ENCODE measurements at regions not wholly inside any gene's neighbourhood (a gene's known extent, or its start where the extent isn't known, plus 50 kb on each side); places are given as distances from the start of the nearest gene placed in this dataset.
"Not testable (repeated sequence)": the region's sequence is repeated elsewhere in the genome, so short reads cannot be mapped to it uniquely, and the experiment has no call there.

DNA sequence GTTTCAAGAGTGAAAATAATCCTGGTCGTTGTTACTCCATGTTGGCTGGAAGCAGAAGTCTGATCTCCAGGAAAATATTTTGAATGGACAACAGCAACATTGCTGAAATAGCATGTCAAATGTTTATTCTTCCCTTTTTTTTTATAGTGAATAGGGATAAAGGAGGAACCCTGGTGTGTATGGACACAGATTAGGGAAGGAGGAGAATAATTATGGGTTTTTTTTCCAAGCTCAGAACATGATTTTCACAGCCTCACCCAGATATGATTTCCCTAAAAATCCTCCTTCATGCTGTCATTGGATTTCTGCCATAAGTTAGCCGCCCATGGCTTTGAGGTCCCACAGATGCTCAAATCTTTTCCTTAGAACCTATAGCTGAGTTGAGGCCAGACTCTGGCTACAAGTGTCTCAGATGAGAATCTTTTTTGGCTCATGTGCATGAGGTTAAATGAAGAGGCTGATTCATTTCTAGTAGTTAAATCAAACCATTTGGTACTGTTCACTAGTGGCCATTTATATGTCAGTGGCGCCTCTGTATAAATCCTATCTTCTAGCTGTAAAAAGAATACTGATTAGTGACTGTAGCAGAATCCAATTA is 65.5 kb upstream of the LIFR start:
- no peak overlapping the region for H3K27ac ChIP-seq (ENCODE audit: extremely low read depth, low read depth, low read length)
- no peaks in the 10 kb centered on the region; the same call in 1 of the 2 replicates for H3K9me3 ChIP-seq (ENCODE audit: control insufficient read depth, insufficient read depth, low read depth, low read length)
- H3K4me1 ChIP-seq (ENCODE audit: control insufficient read depth, insufficient read depth, low read length): no peaks in the 10 kb centered on the region
- POLR2A ChIA-PET: no interaction called here
- no peak overlapping the region for H3K4me3 ChIP-seq (ENCODE audit: low read depth, low read length)
- CTCF ChIA-PET: interaction anchor here (0.5 to 0.8 kb wide), 3 partner anchors 15 to 158 kb away, joined by 3 to 7 read pairs (median 4); no protein-coding TSS in a partner anchor
- H3K36me3 ChIP-seq (ENCODE audit: control insufficient read depth in 2 of 2, insufficient read depth in 1 of 2, low read length in 2 of 2): no peaks in the 10 kb centered on the region
- TF ChIP-seq ZNF621 (tag by site-specific recombination; IDR thresholded peaks at IDR 0.05): no peak
- no peak for TF ChIP-seq GLI4 (tag by site-specific recombination; IDR thresholded peaks at IDR 0.05)
- no peak for TF ChIP-seq KLF16 (tag by site-specific recombination; IDR thresholded peaks at IDR 0.05)
- TF ChIP-seq HOXC10 (CRISPR knock-in tag; IDR thresholded peaks at IDR 0.05): no peak
- no peak for TF ChIP-seq ZNF623 (tag by site-specific recombination; IDR thresholded peaks at IDR 0.05)
- no peak for TF ChIP-seq ZNF777 (tag by site-specific recombination; IDR thresholded peaks at IDR 0.05; ENCODE audit: borderline replicate concordance)
- no peak for TF ChIP-seq SP7 (tag by site-specific recombination; IDR thresholded peaks at IDR 0.05)
- TF ChIP-seq, protein P1, sequence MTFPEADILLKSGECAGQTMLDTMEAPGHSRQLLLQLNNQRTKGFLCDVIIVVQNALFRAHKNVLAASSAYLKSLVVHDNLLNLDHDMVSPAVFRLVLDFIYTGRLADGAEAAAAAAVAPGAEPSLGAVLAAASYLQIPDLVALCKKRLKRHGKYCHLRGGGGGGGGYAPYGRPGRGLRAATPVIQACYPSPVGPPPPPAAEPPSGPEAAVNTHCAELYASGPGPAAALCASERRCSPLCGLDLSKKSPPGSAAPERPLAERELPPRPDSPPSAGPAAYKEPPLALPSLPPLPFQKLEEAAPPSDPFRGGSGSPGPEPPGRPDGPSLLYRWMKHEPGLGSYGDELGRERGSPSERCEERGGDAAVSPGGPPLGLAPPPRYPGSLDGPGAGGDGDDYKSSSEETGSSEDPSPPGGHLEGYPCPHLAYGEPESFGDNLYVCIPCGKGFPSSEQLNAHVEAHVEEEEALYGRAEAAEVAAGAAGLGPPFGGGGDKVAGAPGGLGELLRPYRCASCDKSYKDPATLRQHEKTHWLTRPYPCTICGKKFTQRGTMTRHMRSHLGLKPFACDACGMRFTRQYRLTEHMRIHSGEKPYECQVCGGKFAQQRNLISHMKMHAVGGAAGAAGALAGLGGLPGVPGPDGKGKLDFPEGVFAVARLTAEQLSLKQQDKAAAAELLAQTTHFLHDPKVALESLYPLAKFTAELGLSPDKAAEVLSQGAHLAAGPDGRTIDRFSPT (tag by site-specific recombination; IDR thresholded peaks at IDR 0.05): no peak
- TF ChIP-seq ZNF394 (tag by site-specific recombination; IDR thresholded peaks at IDR 0.05; ENCODE audit: borderline replicate concordance): no peak

DNA sequence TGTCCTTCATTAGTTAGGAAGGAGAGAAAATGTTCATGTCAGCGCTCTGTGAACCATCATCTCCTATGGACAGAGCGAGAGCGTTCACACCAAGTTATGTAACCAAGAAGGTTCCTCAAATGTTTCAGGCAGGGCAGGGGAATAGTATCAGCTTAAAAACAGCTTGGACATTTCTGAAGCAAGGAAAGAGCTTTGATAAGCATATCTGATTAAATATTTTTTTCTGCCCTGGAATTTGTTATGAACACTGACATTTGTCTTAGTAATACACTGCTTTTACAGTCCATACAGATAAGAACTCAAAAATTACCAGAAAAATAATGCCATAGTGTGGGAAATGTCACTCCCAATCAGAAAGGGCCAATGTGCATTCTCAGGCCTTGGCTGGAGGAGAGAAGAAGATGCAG is 66.3 kb upstream of the LIFR start:
- no peak overlapping the region for H3K4me3 ChIP-seq (ENCODE audit: low read depth, low read length)
- no peak overlapping the region for H3K27ac ChIP-seq (ENCODE audit: extremely low read depth, low read depth, low read length)
- no peaks in the 10 kb centered on the region for H3K36me3 ChIP-seq (ENCODE audit: control insufficient read depth in 2 of 2, insufficient read depth in 1 of 2, low read length in 2 of 2)
- ChIA-PET POLR2A (no interaction called here), CTCF (interaction anchor here (0.7 to 0.9 kb wide), 2 partner anchors 181 to 1250 kb away, joined by 3 read pairs; no protein-coding TSS in a partner anchor)
- TF ChIP-seq MYNN (tag by site-specific recombination; IDR thresholded peaks at IDR 0.05; ENCODE audit: borderline replicate concordance) (no peak), ZNF433 (tag by site-specific recombination; IDR thresholded peaks at IDR 0.05; ENCODE audit: low read depth) (no peak), ZNF354C (tag by site-specific recombination; IDR thresholded peaks at IDR 0.05; ENCODE audit: borderline replicate concordance, low read depth) (no peak)
- TF ChIP-seq, protein P2, sequence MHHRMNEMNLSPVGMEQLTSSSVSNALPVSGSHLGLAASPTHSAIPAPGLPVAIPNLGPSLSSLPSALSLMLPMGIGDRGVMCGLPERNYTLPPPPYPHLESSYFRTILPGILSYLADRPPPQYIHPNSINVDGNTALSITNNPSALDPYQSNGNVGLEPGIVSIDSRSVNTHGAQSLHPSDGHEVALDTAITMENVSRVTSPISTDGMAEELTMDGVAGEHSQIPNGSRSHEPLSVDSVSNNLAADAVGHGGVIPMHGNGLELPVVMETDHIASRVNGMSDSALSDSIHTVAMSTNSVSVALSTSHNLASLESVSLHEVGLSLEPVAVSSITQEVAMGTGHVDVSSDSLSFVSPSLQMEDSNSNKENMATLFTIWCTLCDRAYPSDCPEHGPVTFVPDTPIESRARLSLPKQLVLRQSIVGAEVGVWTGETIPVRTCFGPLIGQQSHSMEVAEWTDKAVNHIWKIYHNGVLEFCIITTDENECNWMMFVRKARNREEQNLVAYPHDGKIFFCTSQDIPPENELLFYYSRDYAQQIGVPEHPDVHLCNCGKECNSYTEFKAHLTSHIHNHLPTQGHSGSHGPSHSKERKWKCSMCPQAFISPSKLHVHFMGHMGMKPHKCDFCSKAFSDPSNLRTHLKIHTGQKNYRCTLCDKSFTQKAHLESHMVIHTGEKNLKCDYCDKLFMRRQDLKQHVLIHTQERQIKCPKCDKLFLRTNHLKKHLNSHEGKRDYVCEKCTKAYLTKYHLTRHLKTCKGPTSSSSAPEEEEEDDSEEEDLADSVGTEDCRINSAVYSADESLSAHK (tag by site-specific recombination; IDR thresholded peaks at IDR 0.05): no peak
- H3K4me1 ChIP-seq (ENCODE audit: control insufficient read depth, insufficient read depth, low read length): no peaks in the 10 kb centered on the region
- H3K9me3 ChIP-seq (ENCODE audit: control insufficient read depth, insufficient read depth, low read depth, low read length): no peaks in the 10 kb centered on the region

DNA sequence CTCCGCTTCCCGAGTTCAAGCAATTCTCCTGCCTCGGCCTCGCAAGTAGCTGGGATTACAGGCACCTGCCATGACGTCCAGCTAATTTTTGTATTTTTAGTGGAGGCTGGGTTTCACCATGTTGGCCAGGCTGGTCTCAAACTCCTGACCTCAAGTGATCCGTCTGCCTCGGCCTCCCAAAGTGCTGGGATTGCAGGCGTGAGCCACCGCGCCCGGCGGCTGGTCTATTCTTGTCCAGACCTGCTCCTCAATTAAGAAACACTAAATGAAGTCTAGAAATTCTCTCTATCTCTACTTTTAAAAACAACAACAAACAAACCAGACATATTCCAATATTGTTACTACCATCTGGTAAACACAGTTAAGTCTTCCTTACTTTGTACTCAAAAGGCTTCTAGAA is 68.1 kb upstream of the LIFR start:
- CTCF ChIA-PET; H3K27ac ChIP-seq (ENCODE audit: extremely low read depth, low read depth, low read length); H3K9me3 ChIP-seq (ENCODE audit: control insufficient read depth, insufficient read depth, low read depth, low read length); H3K4me3 ChIP-seq (ENCODE audit: low read depth, low read length); H3K36me3 ChIP-seq (ENCODE audit: control insufficient read depth in 2 of 2, insufficient read depth in 1 of 2, low read length in 2 of 2); H3K4me1 ChIP-seq (ENCODE audit: control insufficient read depth, insufficient read depth, low read length): not testable (repeated sequence)
- POLR2A ChIA-PET: interaction anchor here (0.6 kb wide), 1 partner anchor 179 kb away, joined by 3 read pairs; no protein-coding TSS in a partner anchor

DNA sequence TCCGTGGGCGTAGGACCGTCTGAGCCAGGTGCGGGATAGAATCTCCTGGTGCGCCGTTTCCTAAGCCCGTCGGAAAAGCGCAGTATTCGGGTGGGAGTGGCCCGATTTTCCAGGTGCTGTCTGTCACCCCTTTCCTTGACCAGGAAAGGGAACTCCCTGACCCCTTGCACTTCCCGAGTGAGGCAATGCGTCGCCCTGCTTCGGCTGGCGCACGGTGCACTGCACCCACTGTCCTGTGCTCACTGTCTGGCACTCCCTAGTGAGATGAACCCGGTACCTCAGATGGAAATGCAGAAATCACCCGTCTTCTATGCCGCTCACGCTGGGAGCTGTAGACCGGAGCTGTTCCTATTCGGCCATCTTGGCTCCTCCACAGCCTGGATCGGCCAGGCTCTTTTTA is 74.9 kb upstream of the LIFR start:
- H3K4me3 ChIP-seq (ENCODE audit: low read depth, low read length); H3K4me1 ChIP-seq (ENCODE audit: control insufficient read depth, insufficient read depth, low read length); POLR2A ChIA-PET; H3K36me3 ChIP-seq (ENCODE audit: control insufficient read depth in 2 of 2, insufficient read depth in 1 of 2, low read length in 2 of 2); H3K27ac ChIP-seq (ENCODE audit: extremely low read depth, low read depth, low read length); H3K9me3 ChIP-seq (ENCODE audit: control insufficient read depth, insufficient read depth, low read depth, low read length): not testable (repeated sequence)
- CTCF ChIA-PET: interaction anchor here (2.0 kb wide), 1 partner anchor 190 kb away, joined by 6 read pairs; no protein-coding TSS in a partner anchor
